NCI-H146 treated with DMSO at 0.1 percent for 48 hours (cell line): ENCODE measurements at regions not wholly inside any gene's neighbourhood (a gene's known extent, or its start where the extent isn't known, plus 50 kb on each side); places are given as distances from the start of the nearest gene placed in this dataset.
A peak's percentile ranks its signal among the peaks of the same experiment; 100 is the strongest.

Experiments
- DNase-seq: peaks from one replicate; lab custom pipeline; 2025; ENCODE audit not compliant: unreplicated experiment; lab: John Stamatoyannopoulos, UW

DNA sequence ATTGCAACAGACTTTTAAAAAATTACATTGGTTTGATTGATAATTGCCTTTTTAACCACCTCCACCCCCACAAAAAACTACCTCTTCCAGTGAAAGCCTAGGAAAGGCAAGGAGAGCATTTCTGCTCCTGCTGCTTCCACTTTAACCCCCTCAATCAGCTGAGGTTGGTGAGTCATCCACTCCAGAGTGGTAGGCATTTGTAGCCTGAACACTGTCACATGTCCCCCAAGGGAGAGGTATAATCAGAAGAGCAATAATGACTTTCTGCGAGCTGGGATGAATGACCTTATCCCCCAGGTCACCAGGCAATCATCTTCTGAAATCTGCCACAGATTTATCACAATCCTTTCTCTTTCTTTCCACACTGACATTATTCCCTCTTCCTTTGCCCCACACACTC lies 126.6 kb upstream of the CAMK1G start:
- no peak for DNase-seq

DNA sequence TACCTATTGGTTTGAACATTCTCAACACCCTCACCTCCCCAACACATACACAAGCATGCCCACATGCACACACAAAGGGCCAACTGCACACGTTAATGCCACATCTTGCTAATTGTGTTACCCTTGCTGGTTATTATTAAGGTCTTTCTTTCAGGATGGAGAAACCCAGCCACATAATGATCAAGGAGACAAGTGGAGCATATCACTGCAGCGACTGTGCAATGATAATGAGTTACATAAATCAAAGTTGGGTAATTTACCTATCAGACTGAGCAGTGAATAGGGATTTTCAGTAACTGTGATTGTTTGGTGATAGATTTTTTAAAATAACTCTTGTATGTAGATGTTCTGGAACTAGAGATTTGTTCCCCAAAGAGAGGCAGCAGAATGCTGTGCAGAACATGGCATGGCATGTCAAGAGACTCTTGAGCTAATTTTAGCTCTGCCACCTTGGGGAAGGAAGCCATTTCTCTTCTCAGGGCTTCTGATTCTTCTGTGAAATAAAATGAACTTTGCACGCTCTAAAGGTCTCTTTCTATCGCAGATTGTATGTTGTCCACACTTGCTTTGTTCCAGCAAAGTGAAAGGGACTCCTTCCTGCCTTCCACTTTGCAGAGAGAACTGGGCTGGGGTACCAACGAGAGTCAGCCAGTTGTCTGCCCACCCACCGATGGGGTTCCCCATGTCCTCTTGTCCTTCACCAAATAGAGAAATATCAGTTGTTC lies 126.0 kb upstream of the CAMK1G start:
- no peak for DNase-seq

DNA sequence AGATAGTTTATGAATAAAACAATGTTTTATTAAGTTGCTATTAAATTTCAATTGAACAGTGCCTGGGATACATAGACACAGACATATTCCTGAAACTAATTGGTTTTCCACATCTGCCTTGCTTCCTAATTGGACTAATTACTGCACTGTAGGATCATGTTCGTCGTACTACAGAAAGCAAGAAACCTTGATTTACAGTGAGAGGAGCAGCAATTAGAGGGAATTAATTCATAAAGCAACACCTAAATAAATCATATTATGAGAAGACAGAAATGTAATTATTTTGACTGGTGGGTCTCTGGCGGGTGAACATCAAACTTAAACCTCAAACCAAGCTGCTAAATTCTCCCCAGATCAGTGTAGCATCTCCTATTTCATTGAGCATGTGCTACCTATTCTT lies 124.6 kb upstream of the CAMK1G start:
- DNase-seq, result no peak

DNA sequence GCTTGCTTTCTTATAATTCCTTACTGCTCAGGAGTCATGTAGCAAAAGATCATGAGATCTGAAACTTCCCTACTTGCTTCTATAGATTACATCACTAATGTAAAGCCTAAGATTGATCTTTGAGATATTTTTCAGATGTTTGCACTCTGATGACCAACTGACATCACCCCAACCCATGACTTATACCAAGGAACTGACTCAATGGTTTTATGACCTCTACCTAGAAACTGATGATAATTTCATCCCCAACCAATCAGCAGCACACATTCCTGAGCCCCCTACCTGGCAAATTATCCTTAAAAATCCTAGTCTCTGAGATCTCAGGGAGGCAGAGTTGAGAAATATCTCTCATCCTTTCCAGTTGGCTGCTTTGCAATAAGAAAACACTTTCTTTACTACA lies 122.3 kb upstream of the CAMK1G start:
- DNase-seq, result no peak

DNA sequence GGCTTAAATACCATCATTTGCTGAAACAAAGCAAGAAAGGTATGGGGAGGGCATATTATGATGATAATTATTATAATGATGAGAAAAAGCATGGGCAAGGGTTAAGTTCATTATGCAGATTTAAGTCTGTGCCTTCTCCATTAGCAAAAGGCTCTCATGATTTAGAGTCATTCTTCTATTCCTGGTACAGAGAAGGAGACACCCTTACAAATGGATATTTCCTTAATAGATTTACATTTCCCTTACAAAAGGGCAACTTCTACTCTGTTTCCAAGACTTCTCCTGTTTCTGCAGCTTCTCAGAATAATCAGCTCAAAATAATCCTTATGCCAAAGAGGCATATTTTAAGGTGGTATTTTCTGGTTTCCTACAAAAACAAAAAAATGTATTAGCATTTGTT lies 121.1 kb upstream of the CAMK1G start:
- DNase-seq, result no peak

DNA sequence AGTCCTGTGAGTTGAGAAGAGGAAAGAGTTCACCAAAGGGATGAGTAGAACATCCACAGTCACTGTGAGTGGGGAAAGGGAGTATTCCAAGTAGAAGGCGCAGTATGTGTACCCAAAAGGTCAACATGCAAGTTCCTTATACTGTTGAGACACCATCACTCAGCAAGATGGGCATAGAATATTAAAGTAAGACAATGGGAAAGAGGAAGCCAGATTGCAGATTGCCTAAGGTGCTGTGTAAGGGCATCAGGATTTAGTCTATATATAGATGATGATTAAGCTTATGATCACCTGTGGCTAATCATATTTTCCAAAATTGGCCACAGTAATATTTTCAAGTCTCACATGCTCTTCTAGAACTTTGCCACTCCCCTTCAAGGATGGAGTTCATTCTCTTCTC lies 120.1 kb upstream of the CAMK1G start:
- DNase-seq, result no peak

DNA sequence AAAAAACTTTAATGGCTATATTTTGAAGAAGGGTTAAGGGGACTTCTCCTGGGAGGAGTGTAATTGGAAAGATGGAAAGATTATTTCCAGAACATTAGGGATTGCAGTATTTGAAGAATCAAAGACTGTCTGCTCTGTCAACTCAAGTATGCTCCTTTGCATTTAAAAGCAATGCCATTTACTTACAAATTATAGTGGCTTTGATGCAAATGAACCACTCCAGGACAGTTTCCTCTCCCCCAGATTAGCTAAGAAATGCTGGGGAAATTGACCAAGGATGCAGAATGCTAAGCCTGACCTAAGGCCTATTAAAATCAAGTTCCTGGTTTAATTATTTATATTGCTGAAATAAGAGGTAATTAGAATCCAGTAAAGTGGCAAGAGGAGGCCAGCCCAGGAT lies 110.5 kb upstream of the CAMK1G start:
- DNase-seq, result no peak

DNA sequence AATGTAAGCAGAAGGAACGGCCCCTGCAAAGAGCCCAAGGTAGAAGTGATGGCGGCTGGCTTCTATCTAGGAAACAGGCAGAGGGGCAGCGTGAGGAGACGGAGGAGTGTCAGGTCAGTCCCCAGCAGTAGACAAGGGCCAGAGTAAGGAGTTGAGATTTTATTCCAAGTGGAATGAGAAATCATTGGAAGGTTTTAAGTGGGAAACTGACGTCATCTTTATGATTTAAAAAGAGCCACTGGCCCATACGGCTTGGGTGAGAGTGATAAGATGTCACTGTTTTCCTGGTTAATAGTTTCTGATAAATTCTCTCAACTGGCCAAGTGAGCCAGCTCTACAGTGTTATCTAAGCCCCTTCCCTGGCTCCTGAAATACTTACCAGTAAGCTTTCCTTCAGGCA lies 103.2 kb upstream of the CAMK1G start:
- no peak for DNase-seq

DNA sequence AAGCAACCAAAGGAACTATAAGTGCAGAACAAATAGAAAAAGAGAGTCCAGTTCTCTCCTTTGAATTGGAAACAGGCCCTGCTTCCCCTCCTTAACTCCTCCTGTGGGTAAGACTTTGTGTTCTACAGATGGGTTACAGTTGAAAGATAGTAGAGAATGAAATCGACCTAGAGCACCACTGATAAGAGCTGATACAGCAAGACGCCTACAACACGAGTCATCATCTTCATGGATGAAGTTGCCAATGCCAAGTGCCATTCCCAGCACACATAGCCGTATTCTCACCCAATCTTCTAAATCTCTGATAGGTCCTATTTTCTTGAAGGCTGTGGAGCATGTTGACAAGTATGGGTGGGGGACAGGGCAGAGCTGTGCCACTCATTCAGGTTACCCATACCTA lies 99.8 kb upstream of the CAMK1G start:
- no peak for DNase-seq

DNA sequence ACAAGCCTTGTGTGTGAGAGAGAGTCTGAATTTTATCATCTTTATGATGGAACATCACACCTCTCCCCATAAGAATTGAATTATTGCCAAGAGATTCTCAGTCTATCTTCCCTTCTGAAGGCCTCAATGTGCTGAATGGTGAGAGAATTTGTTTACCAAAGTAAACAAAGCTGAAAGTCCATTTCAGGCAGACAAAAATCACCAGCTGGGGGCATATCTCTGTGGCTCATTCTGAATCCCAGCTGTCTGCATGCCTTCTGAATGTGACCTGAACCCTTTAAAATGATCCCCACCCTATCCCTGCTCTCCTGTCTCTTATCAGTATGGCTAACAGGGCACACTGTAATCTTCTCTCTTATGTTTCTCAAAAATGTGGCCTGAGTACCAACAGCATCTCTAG lies 99.1 kb upstream of the CAMK1G start:
- DNase-seq, result peak; percentile 27

DNA sequence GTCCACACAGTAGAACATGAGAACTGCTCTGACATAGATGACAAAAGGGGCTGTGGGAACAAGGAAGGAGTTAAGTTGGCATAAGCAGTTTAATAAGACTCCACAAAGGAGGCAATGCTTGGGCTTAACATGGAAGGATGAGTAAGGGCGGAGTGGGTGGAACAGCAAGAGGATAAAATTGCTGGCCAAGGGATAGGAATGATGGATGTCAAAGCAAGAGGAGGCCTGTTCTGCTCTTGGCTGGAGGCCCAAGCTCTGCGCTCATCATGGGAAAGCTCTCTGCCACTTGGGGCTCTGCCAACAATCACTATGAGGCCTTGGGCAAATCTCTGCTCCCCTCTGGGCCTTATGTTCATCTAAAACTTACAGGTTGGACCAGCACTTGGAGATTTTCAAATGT lies 98.3 kb upstream of the CAMK1G start:
- no peak for DNase-seq

DNA sequence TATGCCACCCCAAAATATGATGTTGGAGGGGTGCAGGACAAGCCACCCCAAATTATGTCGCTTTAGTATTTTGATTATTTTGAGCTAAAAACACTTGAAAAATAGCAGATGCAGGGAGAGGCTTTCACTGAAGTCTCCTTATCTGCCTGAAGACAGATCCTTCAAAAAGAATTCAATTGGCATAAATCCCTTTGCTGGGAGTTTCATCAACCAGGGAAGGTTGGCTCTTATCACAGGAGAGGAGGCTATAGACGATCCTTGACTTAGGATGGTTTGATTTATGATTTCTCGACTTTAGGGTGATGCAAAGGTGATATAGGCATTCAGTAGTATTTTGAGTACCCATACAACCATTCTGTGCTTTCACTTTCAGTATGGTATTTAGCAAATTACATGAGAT lies 97.8 kb upstream of the CAMK1G start:
- DNase-seq, result no peak

DNA sequence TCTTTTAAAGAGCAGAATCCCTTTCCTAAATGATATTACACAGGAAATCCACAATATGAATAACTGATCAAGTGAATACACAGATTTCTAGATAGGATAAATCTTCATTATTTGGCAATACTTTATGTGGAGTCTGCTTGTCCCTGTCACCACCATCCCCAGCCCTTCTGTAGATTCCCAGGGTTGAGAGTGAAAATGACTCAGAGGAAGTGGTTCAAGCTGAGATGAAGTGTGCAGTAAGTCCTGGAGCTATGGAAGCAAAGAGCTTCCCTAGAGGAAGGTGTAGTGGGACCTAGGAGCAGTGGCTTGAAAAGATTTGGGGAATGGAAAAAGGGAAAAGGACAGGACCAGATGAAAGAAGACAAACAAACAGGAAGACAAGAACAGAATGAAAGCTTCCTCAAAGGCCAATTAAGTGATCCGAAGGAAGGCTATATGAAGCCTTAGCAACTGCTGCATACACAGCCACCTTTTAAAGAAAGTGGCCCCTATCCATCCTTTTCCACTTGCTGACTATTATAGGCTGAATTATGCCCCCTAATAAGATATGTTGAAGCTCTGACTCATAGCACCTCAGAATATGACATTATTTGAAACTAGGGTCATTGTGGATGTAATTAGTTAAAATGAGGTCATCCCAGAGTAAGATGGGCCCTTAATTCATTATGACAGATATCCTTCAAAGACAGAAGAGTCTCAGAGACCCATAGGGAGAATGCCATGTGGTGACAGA lies 96.5 kb upstream of the CAMK1G start:
- DNase-seq, result no peak

DNA sequence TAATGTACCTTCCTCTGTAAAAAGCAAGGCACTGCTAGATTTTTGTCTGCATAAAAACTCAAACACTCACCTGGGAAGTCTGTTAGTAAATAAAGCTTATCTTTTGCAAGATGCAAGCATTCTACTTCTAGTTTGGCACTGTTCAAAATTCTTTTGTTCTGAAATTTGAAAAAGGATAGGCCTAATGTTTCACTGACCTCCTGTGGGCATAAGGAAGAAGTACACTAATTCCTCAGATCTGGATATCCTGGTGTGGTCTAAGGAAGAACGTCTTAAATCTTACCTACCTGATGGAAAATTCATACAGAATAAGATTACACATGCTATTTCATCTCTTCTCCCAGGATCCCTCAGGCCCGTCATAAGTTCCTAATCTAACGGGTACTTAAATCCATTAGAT lies 93.5 kb upstream of the CAMK1G start:
- peak; percentile 27 for DNase-seq

DNA sequence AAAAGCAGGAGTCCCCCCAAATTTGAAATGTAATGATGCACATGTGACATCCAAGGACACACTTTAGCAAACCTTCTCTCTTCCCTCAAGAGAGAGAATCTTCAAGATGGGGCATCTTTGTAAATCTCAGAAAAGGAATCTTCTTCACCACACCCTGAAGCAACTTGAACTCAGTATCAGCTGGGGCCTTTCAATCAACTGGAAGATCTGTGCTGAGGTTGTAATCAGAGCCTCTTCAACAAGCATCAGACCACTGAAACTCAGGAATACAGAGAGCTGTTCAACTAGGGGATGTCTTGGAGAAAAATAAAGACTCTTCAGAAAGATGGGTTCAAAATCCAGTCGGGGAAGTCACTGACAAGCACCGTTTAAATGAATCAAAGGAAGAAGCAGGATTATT lies 92.5 kb upstream of the CAMK1G start:
- no peak for DNase-seq

DNA sequence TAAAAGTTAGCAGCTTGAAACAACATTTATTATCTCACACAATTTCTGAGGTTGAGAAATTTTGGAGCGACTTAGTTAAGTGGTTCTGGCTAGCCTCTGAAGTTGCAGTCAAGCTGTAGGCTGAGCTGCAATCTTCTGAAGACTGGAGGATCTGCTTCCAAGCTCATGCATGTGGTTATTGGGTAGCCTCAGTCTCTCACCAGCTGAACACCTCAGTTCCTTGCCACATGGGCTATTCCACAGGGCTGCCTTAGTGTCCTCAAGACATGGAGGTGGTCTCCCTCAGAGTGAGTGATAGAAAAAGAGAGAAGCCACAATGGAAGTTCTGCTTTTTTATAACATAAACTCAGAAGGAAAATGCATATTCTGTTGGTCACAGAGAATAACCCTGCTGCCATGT lies 92.0 kb upstream of the CAMK1G start:
- DNase-seq, result no peak

DNA sequence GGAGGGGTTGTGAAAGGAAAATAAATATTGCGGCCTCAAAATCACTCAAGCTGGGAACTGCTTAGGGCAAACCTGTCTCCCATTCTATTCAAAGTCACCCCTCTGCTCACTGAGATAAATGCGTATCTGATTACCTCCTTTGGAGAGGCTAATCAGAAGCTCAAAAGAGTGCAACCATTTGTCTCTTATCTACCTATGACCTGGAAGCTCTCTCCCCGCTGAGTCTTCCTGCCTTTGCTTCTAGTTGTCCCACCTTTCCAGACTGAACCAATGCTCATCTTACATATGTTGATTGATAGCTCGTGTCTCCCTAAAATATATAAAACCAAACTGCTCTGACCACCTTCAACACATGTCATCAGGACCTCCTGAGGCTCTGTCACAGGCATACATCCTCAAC lies 91.6 kb upstream of the CAMK1G start:
- peak; percentile 68 for DNase-seq

DNA sequence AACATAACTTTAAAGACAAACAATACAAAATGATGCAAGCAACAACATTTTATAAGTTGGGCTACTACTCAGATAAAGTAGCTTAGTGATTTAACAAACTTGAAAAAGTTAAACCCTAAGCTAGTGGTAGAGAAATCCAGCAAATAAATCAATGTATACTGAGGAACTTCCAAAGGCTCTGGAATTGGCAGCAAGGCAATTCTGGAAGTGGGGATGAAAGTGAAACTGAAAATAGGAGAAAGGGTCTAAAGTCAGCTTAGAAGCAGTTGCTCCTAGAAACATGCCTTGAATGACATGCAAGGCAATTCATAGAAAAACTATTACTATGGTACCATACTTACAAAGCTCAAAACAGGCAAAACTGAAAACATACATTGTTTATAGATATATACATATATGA lies 90.0 kb upstream of the CAMK1G start:
- no peak for DNase-seq

DNA sequence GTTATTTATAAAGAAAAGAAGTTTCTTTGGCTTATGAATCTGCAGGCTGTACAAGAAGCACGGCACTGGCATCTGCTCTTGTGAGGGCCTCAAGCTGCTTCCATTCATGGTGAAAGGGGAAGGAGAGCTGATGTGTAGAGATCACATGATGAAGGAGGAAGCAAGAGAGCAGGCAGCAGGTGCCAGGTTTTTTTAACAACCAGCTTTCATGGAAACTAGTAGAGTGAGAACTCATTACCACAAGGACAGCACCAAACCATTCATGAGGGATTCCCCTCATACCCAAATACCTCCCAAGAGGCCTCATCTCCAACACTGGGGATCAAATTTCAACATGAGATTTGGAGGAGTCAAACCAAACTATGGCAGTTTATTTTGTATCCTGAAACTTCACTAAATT lies 85.8 kb upstream of the CAMK1G start:
- no peak for DNase-seq

DNA sequence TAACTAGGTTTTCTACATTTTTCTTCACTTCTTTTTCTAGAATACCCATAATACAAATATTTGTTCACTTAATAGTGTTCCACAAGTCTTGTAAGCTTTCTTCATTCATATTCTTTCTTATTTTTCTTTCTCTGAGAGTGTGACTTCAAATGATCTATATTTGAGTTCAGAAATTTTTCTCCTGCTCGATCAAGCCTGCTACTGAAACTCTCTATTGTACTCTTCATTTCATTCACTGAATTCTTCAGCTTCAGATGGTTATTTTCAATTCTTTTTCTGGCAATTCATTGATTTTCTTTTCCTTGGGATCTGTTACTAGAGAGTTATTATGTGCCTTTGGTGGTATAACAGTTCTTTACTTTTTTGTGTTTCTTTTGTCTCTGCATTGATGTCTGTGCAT lies 82.5 kb upstream of the CAMK1G start:
- DNase-seq, result no peak

DNA sequence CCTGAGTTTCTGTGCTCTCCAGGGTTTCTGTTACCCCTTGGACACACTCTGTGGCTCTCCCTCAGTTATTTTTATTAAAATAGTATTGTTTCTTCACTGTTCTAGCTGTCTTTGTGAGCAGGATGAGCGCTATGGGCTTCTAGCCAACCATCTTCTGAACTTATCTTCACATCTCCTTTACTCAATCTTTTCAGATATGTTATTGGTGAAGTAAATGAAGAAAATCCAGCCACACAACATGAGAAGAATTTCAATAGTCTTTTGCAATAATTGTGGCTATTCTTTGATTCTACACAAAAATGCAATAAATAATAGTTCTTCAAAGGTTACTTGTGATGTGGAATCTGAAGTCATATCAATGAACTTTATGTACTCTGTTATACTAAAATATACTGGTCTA lies 80.3 kb upstream of the CAMK1G start:
- no peak for DNase-seq

DNA sequence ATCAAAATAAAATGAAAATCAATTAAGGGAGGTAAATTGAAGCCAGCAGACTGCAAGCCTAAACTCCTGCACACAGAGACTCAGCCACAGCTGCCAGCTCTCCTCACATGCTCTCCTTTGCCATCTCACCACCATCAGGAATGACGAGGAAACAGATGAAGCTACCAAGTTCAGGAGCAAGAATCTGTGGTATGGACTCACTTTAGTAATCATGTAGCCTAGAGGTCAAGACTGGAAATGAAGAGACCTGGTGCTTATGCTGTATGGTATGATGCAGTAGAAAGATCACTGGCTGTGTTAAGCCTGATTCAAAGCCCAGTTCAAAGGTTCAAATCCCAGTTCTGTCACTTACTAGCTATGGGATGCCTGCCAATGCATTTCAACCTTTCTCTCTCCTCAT lies 78.9 kb upstream of the CAMK1G start:
- DNase-seq, result no peak

DNA sequence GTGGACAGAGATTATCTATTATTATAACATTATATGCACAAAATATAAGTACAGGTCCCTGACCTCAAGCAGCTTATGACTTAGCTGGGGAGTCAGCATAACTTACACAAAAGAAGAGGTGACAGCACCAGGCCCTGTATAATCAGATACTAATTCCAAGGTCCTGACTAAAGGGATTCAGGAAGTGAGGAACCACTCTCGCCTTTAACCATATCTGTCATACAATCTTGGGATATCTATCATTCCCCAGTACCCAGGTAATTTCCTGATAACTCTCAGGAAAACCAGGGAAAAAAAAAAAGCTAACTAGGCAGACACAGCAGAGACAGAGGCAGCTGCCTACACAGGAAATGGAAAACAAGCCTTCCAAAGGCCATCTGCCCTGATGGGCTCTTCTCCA lies 78.5 kb upstream of the CAMK1G start:
- DNase-seq, result no peak
